RKO (cell line): ENCODE measurements at regions not wholly inside any gene's neighbourhood (a gene's known extent, or its start where the extent isn't known, plus 50 kb on each side); places are given as distances from the start of the nearest gene placed in this dataset.
"Not testable (repeated sequence)": the region's sequence is repeated elsewhere in the genome, so short reads cannot be mapped to it uniquely, and the experiment has no call there.

Source experiments
- DNase-seq: peaks from one replicate; pipeline ENCODE4 v3.0.0-alpha.2; 2016; ENCODE audit warnings: low spot score

- DNase-seq = peak; percentile 34
Measured at GRCh38 chr16:50497592-50497991, 50.6 kb upstream of the NKD1 start.

DNA sequence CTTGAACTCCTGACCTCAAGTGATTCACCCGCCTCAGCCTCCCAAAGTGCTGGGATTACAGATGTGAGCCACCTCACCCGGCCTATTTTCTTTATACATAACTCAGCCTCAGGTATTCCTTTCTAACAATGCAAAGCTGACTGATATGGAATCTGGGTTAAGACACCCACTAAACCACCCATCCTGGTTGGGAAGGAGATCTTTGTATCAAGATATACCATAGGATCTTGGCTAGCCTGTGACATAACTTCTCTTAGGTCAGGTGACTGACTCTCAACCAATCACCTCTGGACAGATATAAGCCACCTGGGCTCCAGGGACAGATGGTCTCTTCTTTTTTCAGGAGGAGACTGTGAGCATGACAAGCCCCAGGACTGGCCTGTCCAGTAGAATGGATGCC is 51.2 kb upstream of the NKD1 start:
- DNase-seq = no peak

- DNase-seq = no peak
Measured at GRCh38 chr16:50495673-50496072, 52.5 kb upstream of the NKD1 start.

- no peak for DNase-seq
Measured at GRCh38 chr16:50494501-50495491, 53.4 kb upstream of the NKD1 start.

DNA sequence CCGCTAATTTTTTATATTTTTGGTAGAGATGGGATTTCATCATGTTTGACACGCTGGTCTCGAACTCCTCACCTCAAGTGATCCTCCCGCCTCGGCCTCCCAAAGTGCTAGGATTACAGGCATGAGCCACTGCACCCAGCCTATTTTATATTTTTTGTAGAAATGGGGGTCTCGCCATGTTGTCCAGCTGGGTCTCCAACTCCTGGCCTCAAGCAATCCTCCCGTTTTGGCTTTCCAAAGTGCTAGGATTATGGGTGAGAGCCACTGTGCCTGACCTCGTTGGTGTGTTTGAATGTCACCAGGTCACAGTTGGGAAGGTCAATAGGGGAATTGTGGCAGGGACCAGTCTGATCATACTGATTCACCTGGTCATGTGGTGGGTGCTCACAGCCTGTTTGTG is 56.7 kb upstream of the NKD1 start:
- DNase-seq = no peak

GRCh38 chr16:50490828-50491227 is 57.4 kb upstream of the NKD1 start:
- no peak for DNase-seq

DNA sequence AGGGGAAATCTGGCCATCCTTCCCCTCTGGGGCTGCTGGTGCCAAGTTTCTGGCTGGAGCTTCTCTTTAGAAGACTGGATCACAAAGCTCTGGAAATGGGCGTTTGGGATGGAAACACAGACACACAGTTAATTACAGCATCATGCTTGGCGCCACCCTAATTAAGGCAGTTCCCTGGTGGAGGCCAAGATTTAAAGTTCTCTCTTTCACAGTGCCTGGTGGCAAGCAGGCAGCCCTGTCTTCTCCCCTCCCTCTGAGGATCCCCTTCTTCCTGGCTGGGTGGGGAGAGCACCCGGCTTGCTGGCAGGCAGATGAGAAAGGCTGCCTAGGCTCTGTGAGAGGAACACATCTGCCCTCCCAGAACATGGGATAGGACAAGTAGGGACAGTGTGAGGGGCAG is 59.0 kb upstream of the NKD1 start:
- no peak for DNase-seq

GRCh38 chr16:50487528-50487927 is 60.7 kb upstream of the NKD1 start:
- DNase-seq = no peak

DNA sequence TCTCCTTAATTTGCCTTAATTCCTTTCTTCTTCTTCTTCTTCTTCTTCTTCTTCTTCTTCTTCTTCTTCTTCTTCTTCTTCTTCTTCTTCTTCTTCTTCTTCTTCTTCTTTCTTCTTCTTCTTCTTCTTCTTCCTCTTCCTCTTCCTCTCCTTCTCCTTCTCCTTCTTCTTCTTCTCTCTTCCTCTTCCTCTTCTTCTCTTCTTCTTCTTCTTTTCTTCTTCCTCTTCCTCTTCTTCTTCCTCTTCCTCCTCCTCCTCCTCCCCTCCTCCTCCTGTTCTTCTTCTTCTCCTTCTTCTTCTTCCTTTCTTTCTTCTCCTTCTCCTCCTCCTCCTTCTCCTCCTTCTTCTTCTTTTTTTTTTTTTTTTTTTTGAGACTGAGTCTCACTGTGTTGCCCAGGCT is 62.0 kb upstream of the NKD1 start:
- DNase-seq = not testable (repeated sequence)

DNA sequence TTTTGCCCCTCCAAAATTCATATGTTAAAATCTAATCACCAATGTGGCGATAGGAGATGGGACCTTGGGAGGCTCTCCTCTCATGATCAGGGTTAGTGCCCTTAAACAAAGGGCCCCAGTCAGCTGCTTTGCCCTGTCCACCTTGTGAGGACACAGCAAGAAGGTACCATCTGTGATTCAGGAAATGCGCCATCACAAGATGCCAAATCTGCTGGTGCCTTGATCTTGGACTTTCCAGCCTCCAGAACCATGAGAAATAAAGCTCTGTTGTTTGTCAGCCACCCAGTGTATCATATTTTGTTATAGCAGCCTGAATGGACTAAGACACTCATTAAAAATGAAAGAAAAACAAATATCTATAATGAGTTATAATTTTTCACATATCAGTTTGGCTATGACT is 63.0 kb upstream of the NKD1 start:
- no peak for DNase-seq

DNA sequence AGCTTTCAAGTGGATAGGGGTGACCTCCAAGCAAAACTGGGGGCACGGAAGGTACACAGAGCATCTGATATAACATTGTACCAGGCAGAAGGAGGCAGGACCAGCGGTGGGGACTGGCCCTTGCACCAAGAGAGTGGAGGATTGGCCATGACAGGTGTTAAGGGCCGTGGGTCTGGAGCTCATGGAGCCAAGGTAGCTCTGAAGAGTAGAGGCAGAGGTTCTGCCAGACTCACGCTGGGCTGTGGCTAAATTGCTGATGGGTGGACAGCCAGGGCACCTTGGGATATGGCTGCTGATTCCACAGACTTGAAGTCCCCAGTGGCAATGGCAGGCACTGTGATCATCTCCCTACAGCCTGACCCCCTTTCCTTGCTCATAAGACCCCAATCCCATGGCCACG is 65.9 kb upstream of the NKD1 start:
- no peak for DNase-seq

DNA sequence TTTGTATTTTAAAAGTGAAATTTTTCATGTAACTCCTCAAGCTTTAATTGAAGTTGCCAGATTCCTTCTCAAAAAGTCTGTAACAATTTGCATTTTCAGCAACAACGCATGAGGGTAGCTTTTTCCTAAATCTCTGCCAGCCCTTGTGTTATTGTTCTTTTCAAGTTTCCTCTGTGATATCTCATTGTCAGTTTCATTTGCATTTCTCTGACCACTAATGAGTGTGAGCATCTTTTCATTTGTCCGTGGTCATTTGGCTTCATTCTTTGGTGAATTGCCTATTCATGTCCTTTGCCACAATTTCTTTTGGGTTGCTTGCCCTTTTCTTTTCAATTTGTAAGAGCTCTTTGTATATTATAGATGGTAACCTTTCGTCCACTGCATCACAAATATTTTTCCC is 68.0 kb upstream of the NKD1 start:
- no peak for DNase-seq

GRCh38 chr16:50479771-50480170 is 68.4 kb upstream of the NKD1 start:
- no peak for DNase-seq

GRCh38 chr16:50478773-50479149 is 69.4 kb upstream of the NKD1 start:
- no peak for DNase-seq

DNA sequence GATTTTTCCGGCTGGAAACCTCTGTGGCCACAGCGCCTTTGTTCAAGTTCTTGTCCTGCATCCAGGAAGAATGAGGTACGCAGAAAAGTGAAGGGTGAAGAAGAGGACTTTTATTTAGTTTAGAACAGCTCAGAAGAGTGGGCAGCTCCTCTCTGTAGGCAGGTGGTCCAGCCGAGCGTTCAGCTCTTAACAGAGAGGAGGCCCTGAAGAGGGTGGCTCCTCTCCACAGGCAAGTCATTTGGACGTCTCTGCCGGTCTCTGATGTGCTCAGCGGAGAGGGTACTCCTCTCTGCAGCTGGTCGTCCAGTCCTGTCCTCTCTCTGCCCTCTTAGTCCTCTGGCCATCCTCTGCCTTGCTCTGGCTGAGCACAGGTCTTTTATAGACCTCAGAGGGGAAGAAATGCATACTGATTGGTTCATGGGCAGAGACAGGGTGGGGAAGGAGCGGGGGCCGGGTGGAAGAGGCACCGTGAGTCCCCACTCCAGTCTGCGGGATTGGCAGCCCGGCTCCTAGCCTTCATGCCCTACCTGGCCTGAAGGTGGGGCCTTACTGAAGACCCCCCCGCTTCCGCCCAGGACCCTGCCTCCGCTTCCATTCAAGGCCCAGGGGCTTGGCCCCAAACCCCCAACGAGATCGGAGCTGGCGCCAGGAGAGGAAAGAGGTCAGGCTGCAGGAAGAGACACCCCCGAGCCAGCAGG is 70.0 kb upstream of the NKD1 start:
- no peak for DNase-seq

DNA sequence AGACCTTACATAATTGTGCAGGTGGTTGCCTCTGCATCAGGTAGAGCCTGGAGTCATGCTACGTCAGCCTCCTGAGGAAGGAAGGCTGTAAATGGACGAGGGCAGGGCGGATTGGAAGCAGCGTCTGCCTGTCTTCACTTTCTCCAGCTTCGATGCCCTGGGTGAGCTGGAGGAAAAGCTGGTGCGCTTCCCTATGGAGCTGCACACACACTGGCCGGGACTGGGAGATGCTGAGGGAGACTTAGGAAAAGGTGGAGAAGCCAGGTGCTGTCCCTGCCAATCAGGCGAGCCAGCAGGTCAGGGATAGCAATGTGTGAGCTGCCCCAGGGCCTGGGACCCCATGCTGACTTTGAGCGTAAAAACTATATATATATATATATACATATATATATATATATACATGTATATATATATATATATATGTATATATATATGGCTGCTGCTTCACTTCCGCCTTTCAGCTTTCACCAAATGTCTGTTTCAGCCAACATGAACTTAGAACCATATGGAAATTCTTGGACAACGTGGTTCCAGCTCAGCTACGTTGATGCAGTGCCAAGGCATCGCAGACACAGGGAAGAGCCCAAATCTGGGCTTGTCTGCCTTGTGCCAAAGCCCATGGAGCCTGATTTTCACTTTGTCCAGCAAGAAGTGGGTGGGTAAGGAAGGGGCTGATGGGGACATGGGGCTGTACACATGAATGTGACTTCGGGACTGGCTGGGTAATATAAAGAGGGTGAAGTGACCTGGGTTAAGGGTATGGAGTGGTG is 71.5 kb upstream of the NKD1 start:
- DNase-seq = no peak

- no peak for DNase-seq
Measured at GRCh38 chr16:50475170-50475569, 73.0 kb upstream of the NKD1 start.

GRCh38 chr16:50474138-50474537 is 74.1 kb upstream of the NKD1 start:
- no peak for DNase-seq

- peak; percentile 66 for DNase-seq
Measured at GRCh38 chr16:50473356-50473945, 74.7 kb upstream of the NKD1 start.

- no peak for DNase-seq
Measured at GRCh38 chr16:50472472-50472871, 75.7 kb upstream of the NKD1 start.

DNA sequence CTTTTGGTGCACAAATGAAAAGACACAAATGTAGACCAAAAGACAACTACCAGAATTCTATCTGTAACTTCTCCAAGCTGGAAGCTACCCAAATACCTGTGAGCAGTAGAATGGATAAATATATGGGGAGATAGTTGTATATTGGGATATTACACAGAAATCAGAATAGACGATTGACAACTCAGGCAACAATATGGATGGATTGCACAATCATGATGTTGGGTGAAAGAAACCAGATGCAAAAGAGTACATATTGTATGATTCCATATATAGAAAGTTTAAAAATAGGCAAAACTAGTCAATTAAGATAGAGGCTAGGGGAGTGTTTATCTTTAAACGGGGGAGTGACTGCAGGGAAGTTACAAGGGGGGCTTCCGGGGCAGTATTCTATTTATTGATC is 77.5 kb upstream of the NKD1 start:
- no peak for DNase-seq

DNA sequence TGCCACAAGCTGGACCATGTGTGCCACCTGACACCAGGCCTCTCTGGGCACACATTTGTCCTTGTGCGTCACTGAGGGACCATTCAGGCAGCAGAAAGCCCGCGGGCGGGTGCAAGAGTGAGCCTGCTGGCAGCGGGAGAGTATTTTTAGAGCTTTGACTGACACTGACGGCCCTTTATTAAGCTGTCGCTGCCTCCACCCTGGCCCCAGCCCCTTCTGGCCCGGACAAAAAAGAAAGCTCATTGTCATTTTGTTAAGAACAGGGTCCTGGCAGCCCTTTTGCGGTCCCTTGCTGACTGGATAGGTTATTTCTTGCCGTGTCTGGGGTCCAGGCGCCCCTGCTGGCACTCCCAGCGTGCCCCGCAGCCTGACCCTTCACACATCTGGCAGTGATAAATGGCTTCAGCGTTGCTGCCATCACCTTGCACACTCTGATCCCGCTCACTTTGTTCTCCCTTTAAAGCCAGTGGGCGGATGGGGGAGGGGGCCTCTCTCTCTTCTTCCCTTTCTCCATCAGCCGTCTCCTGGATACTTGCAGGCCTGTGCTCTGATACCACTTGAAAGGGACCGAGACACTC is 78.4 kb upstream of the NKD1 start:
- no peak for DNase-seq
